ENCODE measurements at regions not wholly inside any gene's neighbourhood (a gene's known extent, or its start where the extent isn't known, plus 50 kb on each side); places are given as distances from the start of the nearest gene placed in this dataset.

- no peak for DNase-seq
Observed at GRCh38 chrX:134173541-134174272, 63.3 kb upstream of the CCDC160 start.

- no peak for DNase-seq
Observed at GRCh38 chrX:134174273-134174660, 62.7 kb upstream of the CCDC160 start.

- DNase-seq, result no peak
Observed at GRCh38 chrX:134174859-134175258, 62.1 kb upstream of the CCDC160 start.

GRCh38 chrX:134177527-134177926, 59.5 kb upstream of the CCDC160 start:
- no peak for DNase-seq

GRCh38 chrX:134180601-134181274, 56.2 kb upstream of the CCDC160 start:
- no peak for DNase-seq

GRCh38 chrX:134181275-134181660, 55.7 kb upstream of the CCDC160 start:
- DNase-seq, result peak; percentile 4

- DNase-seq, result no peak
Observed at GRCh38 chrX:134183665-134184064, 53.3 kb upstream of the CCDC160 start.

- no peak for DNase-seq
Observed at GRCh38 chrX:134184936-134185335, 52.0 kb upstream of the CCDC160 start.

- DNase-seq, result peak; percentile 13
Observed at GRCh38 chrX:134186362-134187121, 50.4 kb upstream of the CCDC160 start.

Measured in hematopoietic multipotent progenitor cell treated with erythropoietin and hydrocortisone succinate and interleukin-3 and kit ligand, for 8 days (in vitro differentiated cells).